IMR-90 (cell line): ENCODE measurements at regions not wholly inside any gene's neighbourhood (a gene's known extent, or its start where the extent isn't known, plus 50 kb on each side); places are given as distances from the start of the nearest gene placed in this dataset.

ENCODE experiments used
- ATAC-seq: fragments of 200-7000 bp; cut with Tn5 transposase; 2 replicates; pipeline ENCODE4 v1.9.1; 2020; ENCODE audit warnings: low read depth, mild to moderate bottlenecking, moderate library complexity
- BruUV-seq: library from RNA; stranded (reverse); fragments of 400-500 nt; replicated peaks from 2 replicates; lab custom pipeline; 2021; lab: Mats Ljungman, UMichigan
- CTCF ChIA-PET: fragments of 300-600 bp; formaldehyde crosslinking; extraction: SDS; loops from one replicate; lab custom pipeline; 2021; ENCODE audit warnings: antibody characterized with exemption; lab: Yijun Ruan, JAX
- POLR2A ChIA-PET: fragments of 300-600 bp; sonication (Branson Sonifier 250); formaldehyde crosslinking; loops from one replicate; lab custom pipeline; 2022; ENCODE audit warnings: antibody characterized with exemption; ENCODE audit not compliant: unreplicated experiment; lab: Charles Lee
- DNase-seq: peaks from one replicate; pipeline ENCODE4 v3.0.0; 2013
- H2AFZ ChIP-seq: replicated peaks from 2 replicates; pipeline ENCODE3; 2013; ENCODE audit warnings: low read length, mild to moderate bottlenecking; ENCODE audit not compliant: poor library complexity
- H2AK5ac ChIP-seq: 2 replicates; pipeline ENCODE4 v1.6.1; 2013; ENCODE audit warnings: low read depth, low read length, inconsistent platforms
- H2AK9ac ChIP-seq: replicated peaks from 2 replicates; pipeline ENCODE3; 2013; ENCODE audit warnings: mild to moderate bottlenecking, low read depth, low read length, moderate library complexity; ENCODE audit not compliant: poor library complexity
- H2BK120ac ChIP-seq: 2 replicates; pipeline ENCODE4 v1.6.1; 2013; ENCODE audit warnings: low read depth, low read length, inconsistent platforms
- H2BK15ac ChIP-seq: 3 replicates; pipeline ENCODE4 v1.6.1; 2013; ENCODE audit warnings: low read depth, low read length, inconsistent platforms
- H2BK20ac ChIP-seq: 2 replicates; pipeline ENCODE4 v1.6.1; 2013; ENCODE audit warnings: low read depth, mild to moderate bottlenecking, inconsistent platforms, low read length, moderate library complexity
- H2BK5ac ChIP-seq: 2 replicates; pipeline ENCODE4 v1.6.1; 2013; ENCODE audit warnings: mild to moderate bottlenecking, low read depth, low read length, inconsistent platforms; ENCODE audit not compliant: poor library complexity, severe bottlenecking
- H3K14ac ChIP-seq: replicated peaks from 2 replicates; pipeline ENCODE4 v1.6.1; 2013; ENCODE audit warnings: low read depth, low read length, inconsistent platforms
- H3K18ac ChIP-seq: 2 replicates; pipeline ENCODE4 v1.6.1; 2013; ENCODE audit warnings: low read depth, low read length, control low read depth
- H3K23ac ChIP-seq: 2 replicates; pipeline ENCODE4 v1.6.1; 2013; ENCODE audit warnings: low read depth, low read length, inconsistent platforms
- H3K27ac ChIP-seq: 2 replicates; pipeline ENCODE4 v1.5.1; 2013; ENCODE audit warnings: mild to moderate bottlenecking, control low read depth, low read length; ENCODE audit not compliant: insufficient read depth
- H3K27me3 ChIP-seq: 2 replicates; pipeline ENCODE4 v1.6.1; 2013; ENCODE audit warnings: low read length; ENCODE audit not compliant: control insufficient read depth, insufficient read depth
- H3K36me3 ChIP-seq: 2 replicates; pipeline ENCODE4 v1.6.1; 2013; ENCODE audit warnings: low read length, mixed read lengths; ENCODE audit not compliant: control insufficient read depth, insufficient read depth
- H3K4ac ChIP-seq: 2 replicates; pipeline ENCODE4 v1.6.1; 2013; ENCODE audit warnings: low read depth, low read length, inconsistent platforms
- H3K4me1 ChIP-seq: 2 replicates; pipeline ENCODE4 v1.6.1; 2013; ENCODE audit warnings: low read length, mixed read lengths; ENCODE audit not compliant: control insufficient read depth, insufficient read depth
- H3K4me2 ChIP-seq: 2 replicates; pipeline ENCODE4 v1.6.1; 2013; ENCODE audit warnings: low read depth, mild to moderate bottlenecking, control low read depth, low read length, moderate library complexity
- H3K4me3 ChIP-seq: 2 replicates; pipeline ENCODE4 v1.5.1; 2013; ENCODE audit warnings: low read depth, mild to moderate bottlenecking, control low read depth, low read length, moderate library complexity; ENCODE audit not compliant: insufficient read depth
- H3K56ac ChIP-seq: 2 replicates; pipeline ENCODE4 v1.6.1; 2013; ENCODE audit warnings: low read length, inconsistent platforms; ENCODE audit not compliant: insufficient read depth; ENCODE audit errors: extremely low read depth
- H3K79me1 ChIP-seq, 2 experiments: 2 replicates each; pipeline ENCODE4 v1.6.1; 2013; ENCODE audit warnings: low read length in 2 of 2, inconsistent platforms in 1 of 2, low read depth in 1 of 2
- H3K9ac ChIP-seq: 2 replicates; pipeline ENCODE4 v1.6.1; 2013; ENCODE audit warnings: low read depth, low read length, control low read depth
- H3K9me1 ChIP-seq: 2 replicates; pipeline ENCODE4 v1.6.1; 2013; ENCODE audit warnings: low read length, inconsistent platforms; ENCODE audit not compliant: insufficient read depth
- H3K9me3 ChIP-seq: 2 replicates; pipeline ENCODE4 v1.6.1; 2013; ENCODE audit warnings: low read length; ENCODE audit not compliant: control insufficient read depth, insufficient read depth
- H4K20me1 ChIP-seq: 2 replicates; pipeline ENCODE4 v1.6.1; 2013; ENCODE audit warnings: low read length, inconsistent platforms; ENCODE audit not compliant: insufficient read depth
- H4K5ac ChIP-seq: 2 replicates; pipeline ENCODE4 v1.6.1; 2013; ENCODE audit warnings: mild to moderate bottlenecking, low read depth, low read length, control low read depth
- H4K8ac ChIP-seq, 2 experiments: 2 replicates each; pipeline ENCODE4 v1.6.1; 2013; ENCODE audit warnings: low read depth in 2 of 2, low read length in 2 of 2, control low read depth in 1 of 2, inconsistent platforms in 1 of 2
- H4K91ac ChIP-seq: 2 replicates; pipeline ENCODE4 v1.6.1; 2013; ENCODE audit warnings: low read depth, low read length, inconsistent platforms; ENCODE audit not compliant: insufficient read depth
- BHLHE40 ChIP-seq: fragments of 150-350 bp; IDR thresholded peaks from 2 replicates; pipeline ENCODE4 v1.6.1; 2016; ENCODE audit warnings: mild to moderate bottlenecking, low read depth, low read length
- CHD1 ChIP-seq: IDR thresholded peaks from 2 replicates; pipeline ENCODE4 v1.6.1; 2012; ENCODE audit warnings: low read depth, low read length, improper control_type of control experiment
- CTCF ChIP-seq: conservative IDR thresholded peaks from 2 replicates; pipeline ENCODE4 v1.5.1; 2012; ENCODE audit warnings: mild to moderate bottlenecking, low read depth, low read length, improper control_type of control experiment
- ELK1 ChIP-seq: fragments of 150-350 bp; IDR thresholded peaks from 2 replicates; pipeline ENCODE4 v1.6.1; 2016; ENCODE audit warnings: low read depth, mild to moderate bottlenecking, low read length, moderate library complexity, borderline replicate concordance
- MAFK ChIP-seq: IDR thresholded peaks from 2 replicates; pipeline ENCODE4 v1.6.1; 2012; ENCODE audit warnings: low read depth, low read length, improper control_type of control experiment
- RAD21 ChIP-seq: IDR thresholded peaks from 2 replicates; pipeline ENCODE4 v1.6.1; 2012; ENCODE audit warnings: low read length, improper control_type of control experiment
- RFX5 ChIP-seq: IDR thresholded peaks from 2 replicates; pipeline ENCODE4 v1.8.0; 2012; ENCODE audit warnings: low read depth, mild to moderate bottlenecking, low read length, moderate library complexity
- USF2 ChIP-seq: fragments of 150-350 bp; IDR thresholded peaks from 2 replicates; pipeline ENCODE4 v1.6.1; 2017; ENCODE audit warnings: mild to moderate bottlenecking, antibody characterized with exemption, low read length, low read depth
- WGBS, 2 experiments: methylation state at CpG; one replicate each; pipeline versions ENCODE4 v1.1.5 to v1.1.7; 2013; ENCODE audit warnings: missing lambda C conversion rate in 2 of 2; ENCODE audit not compliant: insufficient read length in 1 of 2; ENCODE audit errors: extremely low coverage in 2 of 2; 5-methylcytosine and 5-hydroxymethylcytosine counted together
- dilution Hi-C: fragments of 300-500 bp; cut with HindIII; formaldehyde crosslinking; loops from one replicate; pipeline ENCODE4 v1.14.3; 2018; ENCODE audit warnings: low sequenced_read_pairs; ENCODE audit not compliant: unreplicated experiment
- in situ Hi-C: fragments of 300-500 bp; cut with MboI; formaldehyde crosslinking; loops from 3 replicates; pipeline ENCODE4 v1.14.3; 2019; ENCODE audit warnings: low sequenced_read_pairs, inconsistent platforms, mixed read lengths
- intact Hi-C: fragments of 100-400 bp; cut with micrococcal nuclease; formaldehyde crosslinking; loops from 2 replicates; pipeline ENCODE4 v1.10.0; 2022

- intact Hi-C loops (no loop called here), in situ Hi-C loops (no loop called here), dilution Hi-C loops (no loop called here)
- no peak for DNase-seq
- Histone ChIP-seq H2BK20ac (no peak overlapping the region), H4K91ac (no peak overlapping the region), H3K4me2 (no peak overlapping the region), H4K8ac (no peak overlapping the region), H2AK5ac (no peak overlapping the region), H3K9ac (no peak overlapping the region), H3K23ac (no peak overlapping the region), H3K27ac (no peak overlapping the region), H3K56ac (no peak overlapping the region), H2BK15ac (no peak overlapping the region), H2AK9ac (no peak overlapping the region), H2BK5ac (no peak overlapping the region), H2AFZ (no peak overlapping the region), H4K20me1 (no peaks in the 10 kb centered on the region), H3K79me1 (no peaks in the 10 kb centered on the region), H3K4me3 (no peak overlapping the region), H3K27me3 (no peaks in the 10 kb centered on the region), H3K18ac (no peak overlapping the region), H2BK120ac (no peak overlapping the region), H3K4ac (no peak overlapping the region), H3K4me1 (no peaks in the 10 kb centered on the region), H3K14ac (no peak overlapping the region), H3K9me3 (peaks cover 8% of the 10 kb centered on the region), H4K5ac (no peak overlapping the region), H3K9me1 (no peaks in the 10 kb centered on the region), H3K36me3 (no peaks in the 10 kb centered on the region)
- TF ChIP-seq CHD1 (no peak), USF2 (no peak), RAD21 (no peak), MAFK (no peak), CTCF (no peak), RFX5 (no peak), BHLHE40 (no peak), ELK1 (no peak)
- no CpG with 5 or more reads among the region's 3 CpGs for WGBS, 2 experiments
- ATAC-seq: no peak
- ChIA-PET CTCF (interaction anchor here (0.6 kb wide), 1 partner anchor 589 kb away, joined by 3 read pairs; no protein-coding TSS in a partner anchor), POLR2A (interaction anchor here (0.6 kb wide), 1 partner anchor 9 kb away, joined by 3 read pairs; no protein-coding TSS in a partner anchor)
- BruUV-seq: no TSS peak
Observed at GRCh38 chr12:16949371-16949770, 343.4 kb upstream of the LMO3 start.
